NCI-H345 (cell line): ENCODE measurements at regions not wholly inside any gene's neighbourhood (a gene's known extent, or its start where the extent isn't known, plus 50 kb on each side); places are given as distances from the start of the nearest gene placed in this dataset.

Experiments
- DNase-seq: peaks from one replicate; lab custom pipeline; 2025; lab: John Stamatoyannopoulos, UW

- DNase-seq, result no peak
Observed at GRCh38 chr13:111844222-111844671, 222.7 kb upstream of the SOX1 start.

GRCh38 chr13:111844682-111845081, 222.3 kb upstream of the SOX1 start:
- DNase-seq, result no peak

- peak; percentile 68 for DNase-seq
Observed at GRCh38 chr13:111845621-111846351, 221.2 kb upstream of the SOX1 start.

GRCh38 chr13:111846391-111847159, 220.4 kb upstream of the SOX1 start:
- DNase-seq, result peak; percentile 77

GRCh38 chr13:111847964-111848363, 219.0 kb upstream of the SOX1 start:
- DNase-seq, result no peak

GRCh38 chr13:111850458-111850857, 216.5 kb upstream of the SOX1 start:
- DNase-seq, result no peak

GRCh38 chr13:111850976-111851375, 216.0 kb upstream of the SOX1 start:
- DNase-seq, result no peak

- DNase-seq, result peak; percentile 86
Observed at GRCh38 chr13:111852725-111853518, 214.0 kb upstream of the SOX1 start.

- peak; percentile 98 for DNase-seq
Observed at GRCh38 chr13:111853721-111854120, 213.2 kb upstream of the SOX1 start.

- peak; percentile 56 for DNase-seq
Observed at GRCh38 chr13:111854403-111854802, 212.5 kb upstream of the SOX1 start.

- no peak for DNase-seq
Observed at GRCh38 chr13:111855191-111855590, 211.8 kb upstream of the SOX1 start.

- DNase-seq, result no peak
Observed at GRCh38 chr13:111855786-111856185, 211.2 kb upstream of the SOX1 start.

GRCh38 chr13:111856571-111856970, 210.4 kb upstream of the SOX1 start:
- DNase-seq, result no peak

- no peak for DNase-seq
Observed at GRCh38 chr13:111857336-111857735, 209.6 kb upstream of the SOX1 start.

- no peak for DNase-seq
Observed at GRCh38 chr13:111857846-111858560, 208.9 kb upstream of the SOX1 start.

GRCh38 chr13:111858571-111858970, 208.4 kb upstream of the SOX1 start:
- DNase-seq, result no peak

- peak; percentile 34 for DNase-seq
Observed at GRCh38 chr13:111859354-111860230, 207.4 kb upstream of the SOX1 start.

GRCh38 chr13:111860231-111860552, 206.8 kb upstream of the SOX1 start:
- DNase-seq, result no peak

- no peak for DNase-seq
Observed at GRCh38 chr13:111861319-111861718, 205.6 kb upstream of the SOX1 start.

GRCh38 chr13:111861766-111862366, 205.1 kb upstream of the SOX1 start:
- DNase-seq, result no peak
